Fibroblast of villous mesenchyme (primary cell): ENCODE measurements at regions not wholly inside any gene's neighbourhood (a gene's known extent, or its start where the extent isn't known, plus 50 kb on each side); places are given as distances from the start of the nearest gene placed in this dataset.

Experiments used
- DNase-seq: peaks from one replicate; pipeline ENCODE4 v3.0.0-alpha.2; 2010; ENCODE audit warnings: low read depth
- H3K4me3 ChIP-seq: 2 replicates; pipeline ENCODE4 v1.5.1; 2011; ENCODE audit warnings: low read depth, mild to moderate bottlenecking, low read length
- CTCF ChIP-seq: IDR thresholded peaks from 2 replicates; pipeline ENCODE4 v1.5.1; 2012; ENCODE audit warnings: low read depth, mild to moderate bottlenecking, low read length; ENCODE audit not compliant: insufficient read depth

GRCh38 chr2:226524381-226524843 lies 275.2 kb downstream of the IRS1 start:
- peak; percentile 97 for DNase-seq

GRCh38 chr2:226520723-226521122 lies 278.9 kb downstream of the IRS1 start:
- no peak for DNase-seq
- H3K4me3 ChIP-seq, result no peak overlapping the region
- no peak for TF ChIP-seq CTCF

More at GRCh38 chr2:226524381-226524843, 275.2 kb downstream of the IRS1 start:
- no peak for TF ChIP-seq CTCF
- no peak overlapping the region for H3K4me3 ChIP-seq

GRCh38 chr2:226515344-226516055 lies 284.1 kb downstream of the IRS1 start:
- TF ChIP-seq CTCF, result no peak
- peak; percentile 94 for DNase-seq
- H3K4me3 ChIP-seq, result no peak overlapping the region

GRCh38 chr2:226514895-226515294 lies 284.7 kb downstream of the IRS1 start:
- no peak overlapping the region for H3K4me3 ChIP-seq
- TF ChIP-seq CTCF, result no peak
- DNase-seq, result peak; percentile 52

- TF ChIP-seq CTCF, result no peak
- H3K4me3 ChIP-seq, result no peak overlapping the region
- DNase-seq, result no peak
Observed at GRCh38 chr2:226511311-226511710, 288.3 kb downstream of the IRS1 start.

- H3K4me3 ChIP-seq, result no peak overlapping the region
- DNase-seq, result no peak
- no peak for TF ChIP-seq CTCF
Observed at GRCh38 chr2:226508683-226509082, 290.9 kb downstream of the IRS1 start.

- TF ChIP-seq CTCF, result no peak
- no peak overlapping the region for H3K4me3 ChIP-seq
- DNase-seq, result no peak
Observed at GRCh38 chr2:226508005-226508404, 291.6 kb downstream of the IRS1 start.
